Body of pancreas (tissue), 4 donors: ENCODE measurements at regions not wholly inside any gene's neighbourhood (a gene's known extent, or its start where the extent isn't known, plus 50 kb on each side); places are given as distances from the start of the nearest gene placed in this dataset.

Experiments used
- ATAC-seq: fragments of 150-250 bp; one replicate; pipeline ENCODE4 v1.9.1; 2016
- DNase-seq, 4 donors: peaks; one replicate each; pipeline ENCODE4 v3.0.0-alpha.2; 2019
- H3K27ac ChIP-seq, 4 donors: fragments of 200-600 bp; sonication (generic); 1 replicate in 3 of 4; 2 replicates in 1 of 4; pipeline versions ENCODE4 v1.5.1 to v1.6.1; 2016 to 2019; ENCODE audit warnings: mild to moderate bottlenecking in 1 of 4, mixed read lengths in 1 of 4, moderate library complexity in 1 of 4
- H3K27me3 ChIP-seq, 2 donors: fragments of 200-600 bp; sonication (generic); one replicate each; pipeline ENCODE4 v1.6.0; 2016; ENCODE audit warnings: mild to moderate bottlenecking in 1 of 2
- H3K36me3 ChIP-seq, 2 donors: fragments of 200-600 bp; sonication (generic); replicated peaks in 1 of 2; 2 replicates each; pipeline ENCODE4 v1.5.1; 2016; ENCODE audit warnings: low read depth in 2 of 2; ENCODE audit not compliant: insufficient read depth in 1 of 2
- H3K4me1 ChIP-seq: fragments of 200-600 bp; sonication (generic); one replicate; pipeline ENCODE4 v1.6.0; 2016
- H3K4me3 ChIP-seq, 2 donors: fragments of 200-600 bp; sonication (generic); 1 replicate in 1 of 2; 2 replicates in 1 of 2; pipeline ENCODE4 v1.5.1; 2016 to 2019
- H3K9me3 ChIP-seq, 3 donors: fragments of 200-600 bp; sonication (generic); 1 replicate in 2 of 3; 2 replicates in 1 of 3; pipeline ENCODE4 v1.5.1; 2016
- POLR2A ChIP-seq, 3 donors: fragments of 450-650 bp; IDR thresholded peaks; one replicate each; pipeline ENCODE4 v1.6.1; 2016; ENCODE audit warnings: antibody characterized with exemption in 3 of 3, mild to moderate bottlenecking in 2 of 3
- WGBS, 2 donors: methylation state at CpG; one replicate each; pipeline ENCODE4 v1.1.5; 2017; 5-methylcytosine and 5-hydroxymethylcytosine counted together
- intact Hi-C: fragments of 100-400 bp; cut with DNase I; formaldehyde crosslinking; loops from one replicate; pipeline ENCODE4 v1.15.1; 2023
- TF ChIP-seq, protein P1 (sequence below), 7 experiments: fragments of 450-650 bp in 4 of 7; fragments of 200-600 bp in 3 of 7; sonication (generic) in 3 of 7; IDR thresholded peaks; one replicate each; pipeline ENCODE4 v1.5.1; 2016 to 2019; ENCODE audit warnings: antibody characterized with exemption in 7 of 7

DNA sequence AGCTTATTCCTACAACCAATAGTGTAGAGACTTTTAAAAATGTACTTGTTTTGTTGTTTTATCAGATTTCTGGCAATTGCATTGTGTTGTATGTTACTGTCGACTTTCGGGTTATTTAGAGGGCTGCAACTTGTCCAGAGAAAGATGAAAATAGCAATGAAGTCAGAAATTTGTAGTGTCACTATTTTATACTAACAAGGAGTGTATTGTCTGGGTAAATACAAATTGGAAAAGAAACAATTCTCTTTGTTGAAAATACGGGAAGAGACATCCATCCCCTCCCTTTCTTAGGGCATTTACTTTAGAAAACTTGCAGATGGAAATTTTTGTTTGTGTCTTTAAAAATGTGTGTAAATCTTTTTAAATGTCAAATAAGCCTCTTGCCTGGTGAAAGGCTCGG is 792.0 kb downstream of the PCDH18 start:
- no peak for ATAC-seq
- WGBS, 2 donors = 58 to 72% methylated on average over 4 of the region's 4 CpGs

DNA sequence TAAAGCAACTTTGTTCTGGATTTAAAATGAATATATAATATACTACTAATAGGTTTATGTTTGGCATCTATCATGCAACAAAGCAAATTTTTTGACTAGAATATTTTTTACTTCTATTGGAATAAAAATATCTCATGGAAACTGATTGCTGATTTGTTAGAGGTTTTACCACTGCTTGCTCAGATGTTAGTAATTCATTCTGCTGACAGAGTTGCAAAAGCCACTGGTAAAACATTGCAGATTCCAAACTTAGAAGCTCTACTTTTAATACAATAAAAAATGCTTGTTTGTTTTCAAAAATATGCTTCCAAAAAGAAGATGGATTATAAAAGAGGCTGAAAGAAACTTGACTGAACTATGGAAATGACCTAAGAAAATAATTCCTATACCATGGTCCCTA is 795.2 kb downstream of the PCDH18 start:
- Histone ChIP-seq H3K9me3 (no peaks in the 10 kb centered on the region), H3K27me3 (no peaks in the 10 kb centered on the region), H3K27ac (no peak overlapping the region), H3K36me3 (no peaks in the 10 kb centered on the region), H3K4me1 (no peaks in the 10 kb centered on the region), H3K4me3 (no peak overlapping the region)
- no peak for DNase-seq
- intact Hi-C loops = no loop called here
- TF ChIP-seq, protein P1, sequence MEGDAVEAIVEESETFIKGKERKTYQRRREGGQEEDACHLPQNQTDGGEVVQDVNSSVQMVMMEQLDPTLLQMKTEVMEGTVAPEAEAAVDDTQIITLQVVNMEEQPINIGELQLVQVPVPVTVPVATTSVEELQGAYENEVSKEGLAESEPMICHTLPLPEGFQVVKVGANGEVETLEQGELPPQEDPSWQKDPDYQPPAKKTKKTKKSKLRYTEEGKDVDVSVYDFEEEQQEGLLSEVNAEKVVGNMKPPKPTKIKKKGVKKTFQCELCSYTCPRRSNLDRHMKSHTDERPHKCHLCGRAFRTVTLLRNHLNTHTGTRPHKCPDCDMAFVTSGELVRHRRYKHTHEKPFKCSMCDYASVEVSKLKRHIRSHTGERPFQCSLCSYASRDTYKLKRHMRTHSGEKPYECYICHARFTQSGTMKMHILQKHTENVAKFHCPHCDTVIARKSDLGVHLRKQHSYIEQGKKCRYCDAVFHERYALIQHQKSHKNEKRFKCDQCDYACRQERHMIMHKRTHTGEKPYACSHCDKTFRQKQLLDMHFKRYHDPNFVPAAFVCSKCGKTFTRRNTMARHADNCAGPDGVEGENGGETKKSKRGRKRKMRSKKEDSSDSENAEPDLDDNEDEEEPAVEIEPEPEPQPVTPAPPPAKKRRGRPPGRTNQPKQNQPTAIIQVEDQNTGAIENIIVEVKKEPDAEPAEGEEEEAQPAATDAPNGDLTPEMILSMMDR (IDR thresholded peaks at IDR 0.05) = no peak
- no peak for TF ChIP-seq POLR2A (IDR thresholded peaks at IDR 0.05)
- no peak for ATAC-seq

More for the DNA sequence above, 792.0 kb downstream of the PCDH18 start:
- no peak overlapping the region for H3K4me3 ChIP-seq
- no peaks in the 10 kb centered on the region for H3K27me3 ChIP-seq
- TF ChIP-seq POLR2A (IDR thresholded peaks at IDR 0.05) = no peak
- TF ChIP-seq, protein P1 (IDR thresholded peaks at IDR 0.05) = no peak
- H3K27ac ChIP-seq = no peak overlapping the region
- no peaks in the 10 kb centered on the region for H3K4me1 ChIP-seq
- no peaks in the 10 kb centered on the region for H3K36me3 ChIP-seq
- no peak for DNase-seq
- intact Hi-C loops = no loop called here
- no peaks in the 10 kb centered on the region for H3K9me3 ChIP-seq

DNA sequence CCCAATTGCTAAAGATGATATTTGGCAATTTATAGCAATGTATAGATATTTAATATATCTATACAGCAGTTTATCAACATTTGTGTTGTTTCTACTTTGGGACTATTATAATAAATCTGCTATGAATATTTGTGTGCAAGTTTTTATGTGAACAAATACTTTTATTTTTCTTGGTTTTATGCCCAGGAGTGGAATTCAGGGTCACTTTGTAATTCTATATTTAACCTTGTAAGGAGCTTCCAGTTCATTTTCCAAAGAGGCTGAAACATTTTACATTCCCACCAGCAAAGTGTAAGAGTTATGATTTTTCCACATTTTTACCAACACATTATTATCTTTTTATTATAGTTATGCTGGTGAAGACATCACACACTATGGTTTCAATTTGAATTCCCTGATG is 801.3 kb downstream of the PCDH18 start:
- no peaks in the 10 kb centered on the region for H3K9me3 ChIP-seq
- TF ChIP-seq, protein P1 (IDR thresholded peaks at IDR 0.05) = no peak
- TF ChIP-seq POLR2A (IDR thresholded peaks at IDR 0.05) = no peak
- intact Hi-C loops = no loop called here
- ATAC-seq (no peak), DNase-seq (no peak)
- no peak overlapping the region for H3K4me3 ChIP-seq
- H3K27ac ChIP-seq = no peak overlapping the region
- H3K36me3 ChIP-seq = no peaks in the 10 kb centered on the region
- H3K27me3 ChIP-seq = no peaks in the 10 kb centered on the region
- H3K4me1 ChIP-seq = no peaks in the 10 kb centered on the region

DNA sequence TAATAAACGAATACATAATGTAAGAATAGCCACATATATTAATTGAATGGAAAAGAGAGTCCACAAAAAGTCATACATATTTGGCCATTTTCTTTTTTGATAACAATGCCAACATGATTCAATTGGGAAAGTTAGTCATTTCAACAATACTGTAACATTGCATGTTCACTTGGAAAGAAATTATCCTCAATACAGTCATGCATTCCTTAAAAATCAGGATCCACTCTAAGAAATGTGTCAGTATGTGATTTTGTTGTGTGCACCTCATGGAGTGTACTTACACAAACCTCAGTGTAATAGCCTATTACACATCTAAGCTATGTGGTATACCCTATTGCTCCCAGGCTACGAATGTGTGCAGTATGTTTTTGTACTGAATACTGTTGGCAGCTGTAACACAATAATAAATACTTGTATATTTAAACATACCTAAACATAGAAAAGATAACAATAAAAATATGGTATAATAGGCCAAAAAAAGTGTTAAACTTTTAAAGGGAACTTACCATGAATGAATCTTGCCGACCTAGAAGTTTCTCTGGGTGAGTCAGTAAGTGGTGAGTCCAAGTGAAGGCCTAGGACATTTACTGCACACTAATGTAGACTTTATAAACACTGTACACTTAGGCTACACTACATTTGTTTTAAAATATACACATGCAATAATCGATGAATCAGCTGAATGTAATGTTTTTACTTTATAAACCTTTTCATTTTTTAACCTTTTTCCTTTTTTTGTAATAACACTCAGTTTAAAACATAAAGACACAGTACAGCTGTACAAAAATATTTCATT is 806.8 kb downstream of the PCDH18 start:
- 50 to 54% methylated on average over 4 of the region's 4 CpGs for WGBS, 2 donors
- no peak for DNase-seq
- Histone ChIP-seq H3K27me3 (no peaks in the 10 kb centered on the region), H3K4me1 (no peaks in the 10 kb centered on the region), H3K9me3 (no peaks in the 10 kb centered on the region), H3K27ac (no peak overlapping the region), H3K36me3 (no peaks in the 10 kb centered on the region), H3K4me3 (no peak overlapping the region)
- intact Hi-C loops = no loop called here
- TF ChIP-seq, protein P1 (IDR thresholded peaks at IDR 0.05) = no peak
- ATAC-seq = no peak

DNA sequence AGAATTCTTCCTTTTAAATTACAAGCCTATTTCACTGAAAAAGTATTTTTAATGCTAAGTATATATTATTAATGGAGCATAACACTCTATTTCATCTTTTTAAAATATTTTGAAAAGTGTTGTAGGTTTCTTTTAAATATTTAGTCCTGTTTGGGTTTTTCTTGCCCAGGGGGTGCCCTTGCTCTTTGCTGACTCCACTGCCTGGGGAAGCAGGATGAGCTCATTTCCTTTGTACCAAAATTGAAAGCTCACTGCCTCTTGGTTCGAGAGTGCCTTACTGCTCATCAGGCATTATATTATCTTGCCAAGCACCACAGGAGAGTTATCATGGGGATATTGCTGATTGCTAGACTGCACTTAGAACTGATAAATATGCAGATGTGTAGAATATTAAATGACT is 819.2 kb downstream of the PCDH18 start:
- intact Hi-C loops = no loop called here
- ATAC-seq = no peak
- H3K27me3 ChIP-seq = no peaks in the 10 kb centered on the region
- WGBS, 2 donors = 31 to 61% methylated on average over 1 of the region's 1 CpG
- no peak for DNase-seq
- TF ChIP-seq, protein P1 (IDR thresholded peaks at IDR 0.05) = no peak
- no peak for TF ChIP-seq POLR2A (IDR thresholded peaks at IDR 0.05)
- H3K27ac ChIP-seq = no peak overlapping the region
- H3K36me3 ChIP-seq = no peaks in the 10 kb centered on the region
- no peaks in the 10 kb centered on the region for H3K9me3 ChIP-seq
- H3K4me1 ChIP-seq = no peaks in the 10 kb centered on the region
- no peak overlapping the region for H3K4me3 ChIP-seq
